MV-4-11 (cell line): ENCODE measurements at regions not wholly inside any gene's neighbourhood (a gene's known extent, or its start where the extent isn't known, plus 50 kb on each side); places are given as distances from the start of the nearest gene placed in this dataset.

Experiments used
- DNase-seq: peaks from one replicate; lab custom pipeline; 2025; lab: John Stamatoyannopoulos, UW

DNA sequence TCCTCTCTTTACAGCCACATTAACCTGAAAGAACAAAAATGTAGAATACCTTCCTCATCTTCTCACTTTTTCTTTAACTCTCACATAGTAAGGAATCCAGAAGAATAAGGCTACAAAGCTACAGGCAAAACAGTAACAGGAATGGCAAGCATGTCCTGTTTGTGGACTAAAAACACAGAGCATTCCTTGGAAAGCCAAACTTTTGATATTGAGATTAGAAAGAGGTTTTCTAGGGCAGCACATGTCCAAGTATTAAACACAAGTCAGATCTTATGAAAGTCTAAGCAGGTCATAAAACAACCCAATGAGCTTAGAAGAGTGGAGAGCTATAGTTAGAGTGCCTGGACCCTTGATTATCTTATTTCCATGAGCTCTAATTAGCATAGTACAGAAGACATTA is 58.2 kb upstream of the FAM9C start:
- no peak for DNase-seq

GRCh38 chrX:13101441-13102139 is 57.2 kb upstream of the FAM9C start:
- peak; percentile 83 for DNase-seq

- no peak for DNase-seq
Measured at GRCh38 chrX:13099121-13099520, 54.7 kb upstream of the FAM9C start.

GRCh38 chrX:13096728-13097127 is 52.3 kb upstream of the FAM9C start:
- DNase-seq = no peak

DNA sequence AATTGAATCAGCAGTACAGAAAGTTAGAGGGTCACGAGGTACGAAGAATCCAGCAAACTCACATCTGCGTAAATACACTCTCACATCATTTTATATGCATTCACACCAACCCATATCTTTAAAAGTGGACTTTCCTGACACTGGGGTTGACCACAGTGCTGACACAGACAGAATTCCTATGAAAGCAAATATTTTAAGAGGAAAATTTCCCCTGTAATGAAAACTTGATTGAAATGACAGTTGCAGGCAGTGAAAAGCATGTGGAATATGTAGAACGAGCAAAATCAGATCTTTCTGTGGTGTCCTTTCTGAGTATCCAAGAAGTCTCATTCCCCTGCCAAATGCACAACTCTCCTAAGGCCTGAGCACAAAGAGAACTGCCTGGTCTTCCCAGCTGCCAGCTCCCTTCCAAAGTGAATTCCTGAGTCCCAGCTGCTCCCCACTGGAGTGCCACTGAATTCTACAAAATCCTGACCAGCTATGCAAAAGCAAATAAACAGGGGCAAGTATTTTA is 50.5 kb upstream of the FAM9C start:
- no peak for DNase-seq

- no peak for DNase-seq
Measured at GRCh38 chrX:13094374-13094773, 50.0 kb upstream of the FAM9C start.
